Left lung (tissue), 4 donors: ENCODE measurements at regions not wholly inside any gene's neighbourhood (a gene's known extent, or its start where the extent isn't known, plus 50 kb on each side); places are given as distances from the start of the nearest gene placed in this dataset.
"Not testable (repeated sequence)": the region's sequence is repeated elsewhere in the genome, so short reads cannot be mapped to it uniquely, and the experiment has no call there.

ENCODE experiments used
- ATAC-seq: fragments of 200-7000 bp; cut with Tn5 transposase; one replicate; pipeline ENCODE4 v1.9.1; 2020; ENCODE audit warnings: moderate library complexity
- DNase-seq, 4 donors: peaks; one replicate each; pipeline ENCODE4 v3.0.0-alpha.2; 2013 to 2020
- H3K27ac ChIP-seq, 2 donors: fragments of 200-600 bp; sonication (generic) in 1 of 2; one replicate each; pipeline versions ENCODE4 v1.5.0 to v1.8.0; 2020 to 2021
- H3K27me3 ChIP-seq, 2 donors: fragments of 200-600 bp; sonication (generic) in 1 of 2; one replicate each; pipeline versions ENCODE4 v1.5.0 to v1.8.0; 2020 to 2021
- H3K36me3 ChIP-seq, 2 donors: fragments of 200-600 bp; sonication (generic) in 1 of 2; one replicate each; pipeline versions ENCODE4 v1.5.0 to v1.8.0; 2020 to 2021
- H3K4me1 ChIP-seq, 2 donors: fragments of 200-600 bp; one replicate each; pipeline ENCODE4 v1.8.0; 2021
- H3K4me3 ChIP-seq, 2 donors: fragments of 200-600 bp; sonication (generic) in 1 of 2; one replicate each; pipeline versions ENCODE4 v1.5.0 to v1.8.0; 2020 to 2021; ENCODE audit warnings: mild to moderate bottlenecking in 1 of 2
- H3K9me3 ChIP-seq, 2 donors: fragments of 200-600 bp; sonication (generic) in 1 of 2; one replicate each; pipeline versions ENCODE4 v1.5.0 to v1.8.0; 2020 to 2021
- CTCF ChIP-seq, 2 donors: fragments of 200-600 bp; sonication (generic) in 1 of 2; IDR thresholded peaks; one replicate each; pipeline versions ENCODE4 v1.5.0 to v1.8.0; 2021; ENCODE audit warnings: antibody characterized with exemption in 2 of 2
- intact Hi-C, 2 donors: fragments of 100-400 bp; cut with DNase I; formaldehyde crosslinking; loops; one replicate each; pipeline versions ENCODE4 v1.11.2 to v1.14.2; 2022
- donor health status: DM: no; HTN: yes; CAD: no.
- donor health status: DM: no; HTN: no; CAD: no.

GRCh38 chr2:122329278-122329677, 573.8 kb downstream of the TSN start:
- no peak overlapping the region for H3K27ac ChIP-seq
- H3K4me1 ChIP-seq, result no peaks in the 10 kb centered on the region
- ATAC-seq (no peak), DNase-seq (no peak)
- no peak for TF ChIP-seq CTCF (IDR thresholded peaks at IDR 0.05)
- no peaks in the 10 kb centered on the region for H3K9me3 ChIP-seq
- H3K27me3 ChIP-seq, result no peaks in the 10 kb centered on the region
- no peaks in the 10 kb centered on the region for H3K36me3 ChIP-seq
- H3K4me3 ChIP-seq, result no peak overlapping the region
- intact Hi-C loops, result no loop called here

DNA sequence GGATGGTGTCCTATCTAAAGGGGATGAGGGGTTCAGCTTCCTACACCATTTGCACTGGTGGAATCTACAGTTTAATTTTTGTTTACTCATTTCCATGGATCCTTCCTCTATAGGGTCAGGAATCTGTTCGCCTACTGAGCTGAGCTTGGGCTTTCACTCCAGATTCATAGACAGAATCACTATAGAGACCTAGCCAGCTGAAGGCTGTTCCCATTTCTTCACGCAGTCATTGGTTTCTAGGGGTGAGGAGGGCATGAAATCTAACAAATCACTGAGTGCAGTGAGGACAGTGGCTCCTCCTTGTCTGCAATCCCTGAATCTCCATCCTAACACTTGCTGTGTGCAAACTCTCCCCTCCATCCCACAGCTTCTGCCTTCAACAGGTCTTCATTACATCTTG, 578.5 kb downstream of the TSN start:
- no peak for TF ChIP-seq CTCF (IDR thresholded peaks at IDR 0.05)
- Histone ChIP-seq H3K9me3 (no peaks in the 10 kb centered on the region), H3K4me1 (no peaks in the 10 kb centered on the region), H3K27ac (no peak overlapping the region), H3K4me3 (no peak overlapping the region), H3K27me3 (no peaks in the 10 kb centered on the region), H3K36me3 (no peaks in the 10 kb centered on the region)
- ATAC-seq (no peak), DNase-seq (no peak)
- intact Hi-C loops, result no loop called here

- no peak for DNase-seq
- TF ChIP-seq CTCF (IDR thresholded peaks at IDR 0.05), result no peak
- Histone ChIP-seq H3K4me3 (no peak overlapping the region), H3K27me3 (no peaks in the 10 kb centered on the region), H3K4me1 (no peaks in the 10 kb centered on the region), H3K9me3 (no peaks in the 10 kb centered on the region), H3K27ac (no peak overlapping the region), H3K36me3 (no peaks in the 10 kb centered on the region)
- no peak for ATAC-seq
- intact Hi-C loops, result no loop called here
These were observed 582.5 kb downstream of the TSN start for GRCh38 chr2:122338000-122338399.

DNA sequence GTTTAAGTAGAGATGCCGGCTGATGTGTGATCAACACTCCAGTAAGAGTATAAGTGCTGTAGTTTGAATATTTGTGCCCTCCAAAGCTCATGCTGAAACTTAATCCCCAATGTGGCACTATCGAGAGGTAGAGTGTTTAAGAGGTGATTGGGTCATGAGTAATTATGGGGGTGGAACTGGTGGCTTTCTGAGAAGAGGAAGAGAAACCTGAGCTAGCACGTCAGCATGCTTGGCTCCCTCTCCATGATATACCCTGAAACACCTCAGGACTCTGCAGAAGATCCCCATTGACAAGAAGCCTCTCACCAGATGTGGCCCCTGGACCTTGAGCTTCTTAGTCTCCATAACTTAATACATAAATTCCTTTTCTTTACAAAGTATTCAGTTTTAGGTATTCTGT, 584.8 kb downstream of the TSN start:
- H3K9me3 ChIP-seq, result no peaks in the 10 kb centered on the region
- no peak overlapping the region for H3K4me3 ChIP-seq
- no peaks in the 10 kb centered on the region for H3K27me3 ChIP-seq
- ATAC-seq (no peak), DNase-seq (no peak)
- no peak overlapping the region for H3K27ac ChIP-seq
- H3K4me1 ChIP-seq, result no peaks in the 10 kb centered on the region
- intact Hi-C loops, result no loop called here
- no peak for TF ChIP-seq CTCF (IDR thresholded peaks at IDR 0.05)
- no peaks in the 10 kb centered on the region for H3K36me3 ChIP-seq

DNA sequence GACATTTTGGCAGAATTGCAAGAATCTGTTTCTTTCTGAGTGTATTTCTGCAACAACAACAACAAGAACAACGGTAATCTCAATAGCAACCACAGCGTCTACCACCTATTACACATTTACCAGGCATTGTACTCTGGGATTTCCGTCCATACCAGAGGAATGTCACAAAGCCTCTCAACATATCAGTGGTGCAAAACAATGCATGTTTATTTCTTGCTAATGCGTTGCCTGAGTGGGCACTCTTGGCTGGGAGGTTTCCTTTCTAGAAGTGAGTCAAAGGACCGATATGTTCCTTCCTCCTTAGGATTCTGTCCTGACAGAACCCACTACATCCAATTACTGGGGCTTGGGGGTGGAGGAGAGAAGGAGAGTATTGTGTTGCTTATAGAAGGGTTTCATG, 585.6 kb downstream of the TSN start:
- ATAC-seq, result no peak
- intact Hi-C loops, result no loop called here

DNA sequence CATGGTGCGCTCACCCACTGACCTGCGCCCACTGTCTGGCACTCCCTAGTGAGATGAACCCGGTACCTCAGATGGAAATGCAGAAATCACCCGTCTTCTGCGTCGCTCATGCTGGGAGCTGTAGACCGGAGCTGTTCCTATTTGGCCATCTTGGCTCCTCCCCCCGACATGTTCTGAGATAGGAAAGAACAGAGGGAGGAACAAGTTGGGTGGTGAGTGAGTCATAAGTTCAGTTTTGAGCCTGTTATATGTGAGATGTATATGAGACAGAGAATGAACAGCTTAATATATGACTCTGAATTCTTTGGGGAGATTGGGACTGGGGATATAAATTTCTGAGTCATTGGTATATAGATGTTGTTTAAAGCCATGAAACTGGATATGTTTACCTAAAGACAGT, 596.7 kb downstream of the TSN start:
- H3K27ac ChIP-seq, DNase-seq, H3K4me3 ChIP-seq, ATAC-seq, H3K9me3 ChIP-seq, H3K4me1 ChIP-seq, H3K36me3 ChIP-seq, intact Hi-C loops, H3K27me3 ChIP-seq: not testable (repeated sequence)

More for the DNA sequence above, 585.6 kb downstream of the TSN start:
- Histone ChIP-seq H3K27ac (no peak overlapping the region), H3K4me3 (no peak overlapping the region), H3K9me3 (no peaks in the 10 kb centered on the region), H3K4me1 (no peaks in the 10 kb centered on the region), H3K36me3 (no peaks in the 10 kb centered on the region), H3K27me3 (no peaks in the 10 kb centered on the region)
- TF ChIP-seq CTCF (IDR thresholded peaks at IDR 0.05), result no peak
- no peak for DNase-seq
